Activated B cell treated with CpG ODN at 0.5 μM for 24 hours (primary cell): ENCODE measurements at regions not wholly inside any gene's neighbourhood (a gene's known extent, or its start where the extent isn't known, plus 50 kb on each side); places are given as distances from the start of the nearest gene placed in this dataset.

Experiments
- ATAC-seq: fragments of 200-7000 bp; cut with Tn5 transposase; one replicate; pipeline ENCODE4 v1.10.0; 2021; ENCODE audit warnings: low read depth, mild to moderate bottlenecking, moderate library complexity
- CTCF ChIA-PET: fragments of 350-600 bp; sonication (Branson Sonifier 250); formaldehyde crosslinking; loops from one replicate; lab custom pipeline; 2021; ENCODE audit warnings: antibody characterized with exemption; lab: Charles Lee
- POLR2A ChIA-PET: fragments of 350-600 bp; sonication (Branson Sonifier 250); formaldehyde crosslinking; loops from one replicate; lab custom pipeline; 2021; ENCODE audit warnings: antibody characterized with exemption; lab: Charles Lee
- DNase-seq: peaks from one replicate; pipeline ENCODE4 v3.0.0; 2022
- H3K27ac Mint-ChIP-seq: one replicate; pipeline ENCODE4 v1.8.0; 2020; ENCODE audit warnings: mixed read lengths
- H3K27me3 Mint-ChIP-seq: one replicate; pipeline ENCODE4 v1.8.0; 2021; ENCODE audit warnings: mixed read lengths
- H3K36me3 Mint-ChIP-seq: one replicate; pipeline ENCODE4 v1.8.0; 2021; ENCODE audit warnings: low read depth, mixed read lengths
- H3K4me1 Mint-ChIP-seq: one replicate; pipeline ENCODE4 v1.8.0; 2021; ENCODE audit warnings: mixed read lengths
- H3K4me3 Mint-ChIP-seq: one replicate; pipeline ENCODE4 v1.8.0; 2020; ENCODE audit warnings: mild to moderate bottlenecking, mixed read lengths
- H3K9me3 Mint-ChIP-seq: one replicate; pipeline ENCODE4 v1.8.0; 2020; ENCODE audit warnings: mixed read lengths
- CTCF ChIP-seq: fragments of 200-600 bp; IDR thresholded peaks from one replicate; pipeline ENCODE4 v1.8.0; 2022; ENCODE audit warnings: antibody characterized with exemption, mild to moderate bottlenecking
- intact Hi-C: fragments of 100-400 bp; cut with micrococcal nuclease; formaldehyde crosslinking; loops from one replicate; pipeline ENCODE4 v1.15.1; 2024

GRCh38 chr10:58970160-58970915 is 206.1 kb upstream of the PHYHIPL start:
- ChIA-PET POLR2A (no interaction called here), CTCF (no interaction called here)
- no peaks in the 10 kb centered on the region for H3K9me3 Mint-ChIP-seq
- DNase-seq, result no peak
- intact Hi-C loops, result no loop called here
- no peak overlapping the region for H3K4me3 Mint-ChIP-seq
- peaks cover 15% of the 10 kb centered on the region for H3K27me3 Mint-ChIP-seq
- no peak overlapping the region for H3K27ac Mint-ChIP-seq
- no peak for TF ChIP-seq CTCF
- H3K4me1 Mint-ChIP-seq, result no peaks in the 10 kb centered on the region
- no peak for ATAC-seq
- no peaks in the 10 kb centered on the region for H3K36me3 Mint-ChIP-seq

GRCh38 chr10:58971211-58971610 is 205.2 kb upstream of the PHYHIPL start:
- DNase-seq (no peak), ATAC-seq (no peak)
- POLR2A ChIA-PET, result no interaction called here
- H3K4me1 Mint-ChIP-seq, result no peaks in the 10 kb centered on the region
- H3K4me3 Mint-ChIP-seq, result no peak overlapping the region
- TF ChIP-seq CTCF, result no peak
- H3K27ac Mint-ChIP-seq, result no peak overlapping the region
- CTCF ChIA-PET, result no interaction called here
- no peaks in the 10 kb centered on the region for H3K36me3 Mint-ChIP-seq
- H3K27me3 Mint-ChIP-seq, result peaks cover 13% of the 10 kb centered on the region
- no peaks in the 10 kb centered on the region for H3K9me3 Mint-ChIP-seq
- intact Hi-C loops, result no loop called here

GRCh38 chr10:58971796-58972491 is 204.5 kb upstream of the PHYHIPL start:
- DNase-seq (no peak), ATAC-seq (no peak)
- intact Hi-C loops, result no loop called here
- Mint-ChIP-seq H3K27me3 (peaks cover 13% of the 10 kb centered on the region), H3K36me3 (no peaks in the 10 kb centered on the region), H3K27ac (no peak overlapping the region), H3K4me3 (no peak overlapping the region), H3K9me3 (no peaks in the 10 kb centered on the region), H3K4me1 (no peaks in the 10 kb centered on the region)
- ChIA-PET POLR2A (no interaction called here), CTCF (no interaction called here)
- no peak for TF ChIP-seq CTCF

GRCh38 chr10:58972576-58973234 is 203.7 kb upstream of the PHYHIPL start:
- Mint-ChIP-seq H3K9me3 (no peaks in the 10 kb centered on the region), H3K27me3 (peaks cover 13% of the 10 kb centered on the region), H3K4me1 (no peaks in the 10 kb centered on the region), H3K4me3 (no peak overlapping the region), H3K27ac (no peak overlapping the region), H3K36me3 (no peaks in the 10 kb centered on the region)
- no peak for TF ChIP-seq CTCF
- ChIA-PET CTCF (no interaction called here), POLR2A (no interaction called here)
- intact Hi-C loops, result no loop called here
- ATAC-seq (no peak), DNase-seq (no peak)

- no peak for DNase-seq
- Mint-ChIP-seq H3K4me3 (no peak overlapping the region), H3K4me1 (no peaks in the 10 kb centered on the region), H3K27me3 (peaks cover 12% of the 10 kb centered on the region), H3K9me3 (no peaks in the 10 kb centered on the region), H3K27ac (no peak overlapping the region), H3K36me3 (no peaks in the 10 kb centered on the region)
- ChIA-PET CTCF (no interaction called here), POLR2A (no interaction called here)
- intact Hi-C loops, result no loop called here
- no peak for ATAC-seq
- no peak for TF ChIP-seq CTCF
These were observed 203.2 kb upstream of the PHYHIPL start for GRCh38 chr10:58973235-58973595.
